ENCODE measurements at regions not wholly inside any gene's neighbourhood (a gene's known extent, or its start where the extent isn't known, plus 50 kb on each side); places are given as distances from the start of the nearest gene placed in this dataset.
A peak's percentile ranks its signal among the peaks of the same experiment; 100 is the strongest.

DNA sequence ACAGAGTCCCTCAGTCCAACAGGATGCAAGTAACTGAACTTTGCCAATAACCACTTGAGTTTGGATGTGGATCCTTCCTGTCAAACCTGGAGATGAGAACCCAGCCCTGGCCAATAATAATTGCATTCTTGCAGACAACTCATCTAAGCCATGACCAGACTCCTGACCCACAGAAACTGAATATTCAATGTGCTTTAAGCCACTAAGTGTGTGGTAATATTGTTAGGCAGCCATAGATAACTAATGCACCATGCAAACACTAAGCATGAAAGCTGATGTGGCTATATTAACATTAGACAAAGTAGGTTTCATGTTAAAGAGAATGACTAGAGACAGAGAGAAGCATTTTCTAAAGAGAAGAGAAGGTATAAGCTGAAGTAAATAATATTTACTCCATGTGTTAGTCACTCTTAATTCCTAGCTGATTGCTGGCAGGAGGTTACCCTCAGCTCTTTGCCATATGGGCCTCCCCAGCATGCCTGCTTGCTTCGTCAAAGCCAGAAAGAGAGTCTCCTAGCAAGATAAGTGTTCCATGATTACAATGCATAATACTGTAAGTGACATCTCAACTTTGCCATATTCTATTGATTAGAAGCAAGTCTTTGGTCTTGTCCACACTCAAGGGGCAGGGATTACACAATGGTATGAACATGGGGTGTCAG is 276.4 kb upstream of the PLXNA2 start:
- Histone ChIP-seq H3K4me1 (peaks cover 4% of the 10 kb centered on the region; the same call in 1 of the 2 replicates), H3K36me3 (no peaks in the 10 kb centered on the region), H3K4me3 (no peak overlapping the region), H3K27me3 (no peaks in the 10 kb centered on the region), H3K9me3 (replicated peaks) (no peaks in the 10 kb centered on the region), H3K27ac (no peak overlapping the region)
- no peak for DNase-seq

DNA sequence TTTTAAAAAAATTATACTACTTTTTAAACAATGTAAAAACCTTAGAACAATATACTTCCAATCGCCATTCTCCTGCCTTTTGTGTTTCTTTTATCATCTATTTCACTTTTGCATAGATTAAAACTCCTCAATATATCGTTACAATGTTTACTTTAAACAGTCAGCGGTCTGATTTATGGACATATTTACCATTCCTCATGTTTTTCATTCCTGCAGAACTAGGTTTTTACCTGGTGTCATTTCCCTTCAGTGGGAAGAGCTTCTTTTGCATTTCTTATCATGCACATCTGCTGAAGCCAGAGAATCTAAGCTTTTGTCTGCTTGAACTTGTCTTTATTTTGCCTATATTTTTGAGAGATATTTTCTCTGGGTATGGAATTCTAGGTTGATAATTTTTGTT is 277.4 kb upstream of the PLXNA2 start:
- Histone ChIP-seq H3K27me3 (no peaks in the 10 kb centered on the region), H3K9me3 (replicated peaks) (no peaks in the 10 kb centered on the region), H3K36me3 (no peaks in the 10 kb centered on the region), H3K4me3 (no peak overlapping the region), H3K27ac (no peak overlapping the region), H3K4me1 (peaks cover 4% of the 10 kb centered on the region; the same call in 1 of the 2 replicates)
- no peak for DNase-seq

DNA sequence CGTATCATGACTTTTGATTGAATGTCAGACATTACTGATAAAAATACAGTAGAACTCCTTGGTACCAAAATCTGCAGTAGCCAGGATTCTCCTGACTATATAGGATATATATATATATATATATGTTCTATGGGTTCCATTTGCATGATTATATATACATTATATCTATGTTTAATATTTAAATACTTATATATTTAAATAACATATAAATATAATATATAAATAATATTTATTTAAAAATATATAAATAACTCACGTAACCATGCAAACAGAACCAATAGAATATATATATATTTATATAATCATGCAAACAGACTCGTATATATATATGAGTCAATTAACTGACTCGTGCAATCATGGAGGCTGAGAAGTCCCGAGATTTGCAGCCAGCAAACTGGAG is 278.8 kb upstream of the PLXNA2 start:
- no peaks in the 10 kb centered on the region for H3K36me3 ChIP-seq
- no peak for DNase-seq
- no peaks in the 10 kb centered on the region for H3K9me3 ChIP-seq (replicated peaks)
- H3K27me3 ChIP-seq = no peaks in the 10 kb centered on the region
- H3K4me1 ChIP-seq = peaks cover 4% of the 10 kb centered on the region; the same call in 1 of the 2 replicates
- H3K4me3 ChIP-seq = no peak overlapping the region
- no peak overlapping the region for H3K27ac ChIP-seq

DNA sequence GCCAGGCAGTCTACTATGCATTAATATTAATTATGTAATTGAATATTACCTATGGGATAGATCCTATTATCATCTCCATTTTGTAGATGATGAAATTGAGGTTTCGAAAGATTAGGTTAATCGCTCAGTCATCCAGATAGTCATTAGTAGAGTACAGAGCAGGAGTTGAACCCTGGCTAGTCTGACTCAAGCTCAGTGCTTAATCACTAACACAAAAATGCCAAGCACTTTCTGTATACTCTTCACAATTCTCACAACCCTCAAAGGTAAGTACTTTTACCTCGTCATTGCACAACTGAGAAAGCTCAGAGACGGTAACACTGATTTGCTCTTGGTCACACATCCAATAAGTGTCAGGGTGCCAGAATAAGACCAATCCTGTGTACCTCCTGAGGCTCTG is 280.2 kb upstream of the PLXNA2 start:
- H3K4me1 ChIP-seq = peaks cover 4% of the 10 kb centered on the region; the same call in 1 of the 2 replicates
- no peak overlapping the region for H3K27ac ChIP-seq
- no peak for DNase-seq
- no peak overlapping the region for H3K4me3 ChIP-seq
- H3K36me3 ChIP-seq = no peaks in the 10 kb centered on the region
- no peaks in the 10 kb centered on the region for H3K9me3 ChIP-seq (replicated peaks)
- H3K27me3 ChIP-seq = no peaks in the 10 kb centered on the region

- Histone ChIP-seq H3K4me3 (no peak overlapping the region), H3K27me3 (no peaks in the 10 kb centered on the region), H3K4me1 (peaks cover 4% of the 10 kb centered on the region; the same call in 1 of the 2 replicates), H3K27ac (no peak overlapping the region), H3K9me3 (replicated peaks) (no peaks in the 10 kb centered on the region), H3K36me3 (no peaks in the 10 kb centered on the region)
- no peak for DNase-seq
These were observed 280.7 kb upstream of the PLXNA2 start for GRCh38 chr1:208524925-208525324.

- peaks cover 4% of the 10 kb centered on the region; the same call in 1 of the 2 replicates for H3K4me1 ChIP-seq
- no peaks in the 10 kb centered on the region for H3K9me3 ChIP-seq (replicated peaks)
- no peak overlapping the region for H3K4me3 ChIP-seq
- no peak overlapping the region for H3K27ac ChIP-seq
- H3K27me3 ChIP-seq = no peaks in the 10 kb centered on the region
- DNase-seq = peak in 1 of 2 experiments; percentile 24
- no peaks in the 10 kb centered on the region for H3K36me3 ChIP-seq
These were observed 281.2 kb upstream of the PLXNA2 start for GRCh38 chr1:208525417-208525816.

GRCh38 chr1:208526613-208527125 is 282.5 kb upstream of the PLXNA2 start:
- H3K9me3 ChIP-seq (replicated peaks) = no peaks in the 10 kb centered on the region
- H3K4me1 ChIP-seq = peaks cover 4% of the 10 kb centered on the region; the same call in 1 of the 2 replicates
- no peak overlapping the region for H3K4me3 ChIP-seq
- H3K27ac ChIP-seq = no peak overlapping the region
- peak in 1 of 2 experiments; percentile 28 for DNase-seq
- H3K27me3 ChIP-seq = no peaks in the 10 kb centered on the region
- no peaks in the 10 kb centered on the region for H3K36me3 ChIP-seq

DNA sequence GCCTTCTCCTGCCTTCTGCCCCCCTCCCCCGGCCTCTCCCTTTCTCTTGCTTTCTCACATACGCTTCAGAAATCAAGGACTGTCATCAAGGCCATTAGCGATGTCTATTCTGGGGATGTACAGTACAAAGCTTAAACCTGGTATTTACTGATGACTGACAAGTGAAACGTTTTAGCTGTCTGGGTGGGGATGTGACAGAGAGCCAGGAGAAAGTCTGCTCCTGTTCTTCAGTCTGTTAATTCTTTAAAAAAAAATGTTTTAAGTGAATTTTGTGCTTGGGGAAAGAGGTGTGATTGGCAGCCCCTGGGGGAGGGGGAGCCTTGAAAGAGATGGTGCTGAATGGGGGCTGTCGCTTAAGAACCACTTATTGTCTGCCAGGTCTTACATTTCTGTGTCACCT is 283.0 kb upstream of the PLXNA2 start:
- Histone ChIP-seq H3K27ac (no peak overlapping the region), H3K9me3 (replicated peaks) (no peaks in the 10 kb centered on the region), H3K4me1 (peaks cover 4% of the 10 kb centered on the region; the same call in 1 of the 2 replicates), H3K4me3 (no peak overlapping the region), H3K36me3 (no peaks in the 10 kb centered on the region), H3K27me3 (no peaks in the 10 kb centered on the region; the same call in 1 of the 2 replicates)
- DNase-seq = no peak

DNA sequence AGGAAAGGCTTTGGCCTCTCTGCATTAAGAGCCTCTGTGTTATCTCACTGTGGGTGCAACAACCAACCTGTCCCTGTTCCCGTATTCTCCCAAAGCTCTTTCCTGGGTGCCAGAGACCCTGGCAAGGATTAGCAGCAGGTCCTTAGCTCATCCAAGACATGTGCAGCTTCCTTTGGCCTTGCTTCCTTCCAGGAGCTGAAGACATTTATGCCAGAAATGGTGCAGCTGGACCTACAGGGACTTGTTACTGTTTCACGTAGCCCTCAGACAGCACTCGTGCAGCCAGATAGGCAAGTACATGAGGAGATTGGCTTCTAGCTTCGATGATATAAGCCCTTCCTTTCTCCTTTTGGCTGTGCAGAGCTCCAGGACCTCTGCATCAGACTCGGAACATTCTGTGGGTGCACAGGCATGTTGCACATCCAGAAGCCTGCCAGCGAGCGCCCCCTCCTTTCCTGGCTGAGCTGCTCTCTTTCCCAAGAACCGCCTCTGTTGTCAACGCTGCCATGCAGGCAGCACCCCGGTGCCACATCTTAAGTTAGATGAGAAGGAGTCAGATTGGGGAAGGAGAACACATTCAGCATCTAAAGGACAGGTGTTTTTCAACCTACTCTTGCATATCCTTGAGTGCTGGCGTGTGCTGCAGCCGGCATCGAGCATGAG is 284.5 kb upstream of the PLXNA2 start:
- no peak for DNase-seq

DNA sequence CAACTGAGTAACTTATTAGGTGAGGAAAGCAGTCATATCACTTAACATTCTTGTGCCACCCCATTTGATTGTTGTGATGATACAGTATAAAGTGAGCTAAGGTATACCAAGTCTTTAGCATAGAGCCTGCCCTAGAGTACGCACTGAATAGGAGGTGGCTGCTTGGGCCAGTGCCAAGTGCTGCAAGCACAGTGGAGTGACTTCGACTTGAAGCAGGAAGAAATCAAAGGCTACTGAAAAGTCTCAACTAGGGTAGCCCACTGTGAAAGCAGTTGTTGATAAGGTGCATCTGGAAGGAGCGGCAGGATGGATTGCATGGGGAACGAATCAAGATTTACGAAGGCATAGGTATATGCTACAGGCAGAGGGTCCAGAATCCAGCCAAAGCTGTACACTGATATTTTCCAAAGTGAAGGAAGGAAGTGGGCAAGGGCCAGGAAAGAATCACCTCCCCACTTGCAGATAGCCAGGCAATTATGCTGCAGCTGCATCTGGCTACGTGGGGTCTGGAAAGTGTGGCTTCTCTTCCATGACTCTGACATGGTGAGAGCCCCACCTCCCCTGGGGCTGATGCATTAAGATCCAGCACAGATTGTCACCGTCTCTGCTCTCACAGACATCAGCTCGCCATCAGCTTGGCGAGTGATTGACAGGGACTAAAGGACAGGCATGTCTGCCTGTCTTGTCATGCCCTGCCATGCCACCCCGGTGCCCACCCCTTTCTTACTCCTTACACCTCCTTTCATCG is 287.0 kb upstream of the PLXNA2 start:
- Histone ChIP-seq H3K36me3 (no peaks in the 10 kb centered on the region), H3K27ac (no peak overlapping the region)
- no peak for DNase-seq

More for the DNA sequence above, 284.5 kb upstream of the PLXNA2 start:
- peaks cover 4% of the 10 kb centered on the region; the same call in 1 of the 2 replicates for H3K4me1 ChIP-seq
- H3K36me3 ChIP-seq = no peaks in the 10 kb centered on the region
- H3K4me3 ChIP-seq = no peak overlapping the region
- no peak overlapping the region for H3K27ac ChIP-seq
- H3K27me3 ChIP-seq = no peaks in the 10 kb centered on the region; the same call in 1 of the 2 replicates
- no peaks in the 10 kb centered on the region for H3K9me3 ChIP-seq (replicated peaks)

DNA sequence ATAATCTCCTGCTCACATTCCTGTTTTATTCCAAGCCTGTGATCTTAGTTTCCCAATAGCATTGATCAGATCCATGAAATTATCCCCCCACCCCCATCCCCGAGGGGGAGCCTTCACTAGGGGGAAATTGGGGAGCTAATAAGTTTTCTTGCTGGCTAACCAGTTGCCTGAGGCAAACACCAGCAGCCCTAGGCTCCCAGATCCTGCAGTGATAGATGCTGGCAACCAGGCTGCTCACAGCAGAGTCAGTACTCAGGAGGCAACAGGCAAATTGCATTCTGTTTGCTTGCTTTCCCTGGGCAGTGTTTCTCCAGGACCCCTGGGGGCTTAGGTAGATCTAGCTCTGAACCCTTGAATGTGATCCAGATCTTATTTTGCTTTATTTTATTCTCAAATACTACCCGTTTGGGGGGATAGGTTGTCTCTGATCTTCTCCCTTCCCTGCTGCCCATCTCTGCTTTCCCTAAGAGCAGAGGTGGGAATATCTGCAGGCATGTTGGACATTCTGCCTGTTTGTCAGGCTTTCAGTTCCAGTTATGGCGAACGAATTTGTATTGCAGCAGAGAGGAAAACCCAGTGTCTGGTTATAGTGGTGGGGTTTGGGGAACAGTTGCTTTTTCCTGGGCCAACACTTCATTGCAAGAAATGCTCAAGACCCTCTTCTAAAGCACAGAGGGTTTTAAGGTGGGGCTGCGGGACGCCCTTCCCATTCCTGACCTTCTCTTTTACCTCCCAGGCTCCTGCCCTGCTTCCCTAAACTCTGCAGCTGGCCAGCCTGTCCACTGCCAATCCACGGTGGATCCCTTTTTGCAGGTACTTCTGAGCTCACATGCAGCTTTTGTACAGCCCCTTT is 289.8 kb upstream of the PLXNA2 start:
- DNase-seq = no peak
- no peak overlapping the region for H3K4me3 ChIP-seq

More for the DNA sequence above, 287.0 kb upstream of the PLXNA2 start:
- Histone ChIP-seq H3K4me1 (no peaks in the 10 kb centered on the region), H3K27me3 (no peaks in the 10 kb centered on the region; the same call in 1 of the 2 replicates), H3K4me3 (no peak overlapping the region), H3K9me3 (replicated peaks) (no peaks in the 10 kb centered on the region)

DNA sequence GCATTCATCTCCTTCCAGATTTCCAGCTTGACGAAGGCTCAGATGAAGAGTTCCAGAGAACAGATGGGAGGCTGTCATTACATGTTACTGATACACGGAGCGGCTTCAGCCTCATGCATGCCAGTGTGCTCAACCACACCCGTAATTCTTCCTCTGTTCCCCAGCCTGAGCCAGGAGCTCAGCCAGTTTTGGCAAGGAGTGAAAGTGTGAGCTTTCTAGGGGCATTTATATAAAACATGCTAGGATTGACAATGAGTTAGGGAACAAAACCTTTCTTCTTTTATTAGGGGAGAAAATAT is 290.4 kb upstream of the PLXNA2 start:
- Histone ChIP-seq H3K4me3 (no peak overlapping the region), H3K27ac (no peak overlapping the region)

More for the DNA sequence above, 289.8 kb upstream of the PLXNA2 start:
- no peaks in the 10 kb centered on the region; the same call in 1 of the 2 replicates for H3K27me3 ChIP-seq
- no peaks in the 10 kb centered on the region for H3K4me1 ChIP-seq
- no peaks in the 10 kb centered on the region for H3K9me3 ChIP-seq (replicated peaks)
- no peak overlapping the region for H3K27ac ChIP-seq
- H3K36me3 ChIP-seq = no peaks in the 10 kb centered on the region

DNA sequence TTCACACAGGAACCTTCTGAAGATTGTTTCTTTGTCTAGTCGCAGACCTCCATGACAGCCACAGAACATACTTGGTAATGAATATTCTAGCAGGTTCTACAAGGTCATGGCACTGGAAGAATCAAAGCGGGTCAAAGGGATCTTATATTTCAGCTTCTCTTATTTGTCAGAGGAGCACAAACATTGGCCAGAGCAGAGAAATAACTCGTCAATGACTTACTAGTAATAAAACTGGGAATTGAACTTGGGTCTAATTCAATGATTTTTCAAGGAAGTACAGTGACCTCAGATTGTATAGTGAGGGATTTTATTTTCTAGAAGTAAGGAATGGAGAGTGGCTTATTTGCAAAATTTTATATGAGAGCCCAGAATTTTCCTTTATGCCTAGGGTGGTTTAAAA is 290.8 kb upstream of the PLXNA2 start:
- H3K4me3 ChIP-seq = no peak overlapping the region
- no peaks in the 10 kb centered on the region for H3K4me1 ChIP-seq
- no peaks in the 10 kb centered on the region for H3K36me3 ChIP-seq
- DNase-seq = no peak
- no peaks in the 10 kb centered on the region for H3K9me3 ChIP-seq (replicated peaks)
- H3K27ac ChIP-seq = no peak overlapping the region
- H3K27me3 ChIP-seq = no peaks in the 10 kb centered on the region; the same call in 1 of the 2 replicates

More for the DNA sequence above, 290.4 kb upstream of the PLXNA2 start:
- Histone ChIP-seq H3K9me3 (replicated peaks) (no peaks in the 10 kb centered on the region), H3K27me3 (no peaks in the 10 kb centered on the region; the same call in 1 of the 2 replicates), H3K4me1 (no peaks in the 10 kb centered on the region), H3K36me3 (no peaks in the 10 kb centered on the region)
- no peak for DNase-seq

DNA sequence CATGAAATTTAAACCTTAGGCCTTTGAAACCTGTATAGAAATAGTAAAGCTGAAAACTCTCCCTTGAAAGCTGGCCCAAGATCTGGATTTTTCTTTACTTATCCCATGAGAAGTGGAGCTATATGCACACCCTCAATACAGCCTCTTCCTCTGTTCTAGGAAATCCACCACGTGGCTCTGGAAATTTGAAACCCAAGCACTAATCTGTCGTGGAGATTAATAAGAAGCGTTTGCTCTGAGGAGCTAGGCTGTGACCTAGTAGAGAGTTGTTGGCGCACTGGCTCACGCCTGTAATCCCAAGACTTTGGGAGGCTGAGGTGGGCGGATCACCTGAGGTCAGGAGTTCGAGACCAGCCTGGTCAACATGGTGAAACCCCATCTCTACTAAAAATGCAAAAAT is 291.3 kb upstream of the PLXNA2 start:
- Histone ChIP-seq H3K36me3 (no peaks in the 10 kb centered on the region), H3K27ac (no peak overlapping the region), H3K4me1 (no peaks in the 10 kb centered on the region), H3K9me3 (replicated peaks) (no peaks in the 10 kb centered on the region), H3K4me3 (no peak overlapping the region), H3K27me3 (no peaks in the 10 kb centered on the region; the same call in 1 of the 2 replicates)
- DNase-seq = peak in 1 of 2 experiments; percentile 54

Data from SJCRH30 (cell line).